Fibroblast of skin of left biceps (primary cell): ENCODE measurements at regions not wholly inside any gene's neighbourhood (a gene's known extent, or its start where the extent isn't known, plus 50 kb on each side); places are given as distances from the start of the nearest gene placed in this dataset.

Source experiments
- DNase-seq, 2 experiments: peaks; one replicate each; pipeline ENCODE4 v3.0.0-alpha.2; 2013; ENCODE audit warnings: low read depth in 2 of 2

GRCh38 chr2:117714110-117714509 is 100.4 kb upstream of the DDX18 start:
- DNase-seq = no peak

GRCh38 chr2:117714745-117715417 is 99.6 kb upstream of the DDX18 start:
- DNase-seq = no peak

- no peak for DNase-seq
Observed at GRCh38 chr2:117716505-117716904, 98.0 kb upstream of the DDX18 start.

GRCh38 chr2:117717072-117717471 is 97.4 kb upstream of the DDX18 start:
- DNase-seq = no peak

- no peak for DNase-seq
Observed at GRCh38 chr2:117718048-117718447, 96.4 kb upstream of the DDX18 start.

GRCh38 chr2:117720765-117721164 is 93.7 kb upstream of the DDX18 start:
- DNase-seq = no peak

- DNase-seq = no peak
Observed at GRCh38 chr2:117723483-117723882, 91.0 kb upstream of the DDX18 start.

GRCh38 chr2:117723888-117724434 is 90.5 kb upstream of the DDX18 start:
- no peak for DNase-seq

GRCh38 chr2:117726747-117727146 is 87.7 kb upstream of the DDX18 start:
- DNase-seq = no peak

GRCh38 chr2:117737846-117738245 is 76.6 kb upstream of the DDX18 start:
- no peak for DNase-seq

GRCh38 chr2:117738991-117739839 is 75.3 kb upstream of the DDX18 start:
- DNase-seq = no peak

- DNase-seq = no peak
Observed at GRCh38 chr2:117745537-117745936, 69.0 kb upstream of the DDX18 start.

GRCh38 chr2:117755768-117756167 is 58.7 kb upstream of the DDX18 start:
- DNase-seq = no peak

- DNase-seq = no peak
Observed at GRCh38 chr2:117760916-117761315, 53.6 kb upstream of the DDX18 start.

- no peak for DNase-seq
Observed at GRCh38 chr2:117762454-117762853, 52.0 kb upstream of the DDX18 start.

GRCh38 chr2:117763804-117764203 is 50.7 kb upstream of the DDX18 start:
- no peak for DNase-seq
